GM12878 (cell line): ENCODE measurements at regions not wholly inside any gene's neighbourhood (a gene's known extent, or its start where the extent isn't known, plus 50 kb on each side); places are given as distances from the start of the nearest gene placed in this dataset.

ENCODE experiments used
- CEBPB ChIP-seq, 2 experiments: fragments of 150-350 bp in 1 of 2; IDR thresholded peaks; 2 replicates each; pipeline ENCODE4 v1.6.1; 2012 to 2014; ENCODE audit warnings: low read depth in 2 of 2, low read length in 2 of 2, borderline replicate concordance in 1 of 2, inconsistent platforms in 1 of 2
- CHD4 ChIP-seq: fragments of 200-600 bp; sonication (generic); IDR thresholded peaks from 2 replicates; pipeline ENCODE4 v1.6.1; 2016; ENCODE audit warnings: mild to moderate bottlenecking
- GABPA ChIP-seq: IDR thresholded peaks from 2 replicates; pipeline ENCODE4 v1.6.1; 2014; ENCODE audit warnings: antibody characterized with exemption, low read depth, mild to moderate bottlenecking, inconsistent platforms
- JUND ChIP-seq: IDR thresholded peaks from 2 replicates; pipeline ENCODE4 v1.6.1; 2012; ENCODE audit warnings: low read depth, mild to moderate bottlenecking, low read length, improper control_type of control experiment, moderate library complexity
- LARP7 ChIP-seq: fragments of 450-650 bp; IDR thresholded peaks from 2 replicates; pipeline ENCODE4 v1.6.1; 2017; ENCODE audit warnings: mild to moderate bottlenecking
- MYC ChIP-seq: IDR thresholded peaks from 2 replicates; pipeline ENCODE4 v1.6.1; 2011; ENCODE audit warnings: mild to moderate bottlenecking, low read length, moderate library complexity, inconsistent platforms; ENCODE audit not compliant: insufficient read depth, insufficient replicate concordance, insufficient read length, severe bottlenecking
- POLR2AphosphoS2 ChIP-seq: IDR thresholded peaks from 2 replicates; pipeline ENCODE4 v1.6.1; 2011; ENCODE audit warnings: low read depth, mild to moderate bottlenecking, low read length, improper control_type of control experiment, moderate library complexity
- TF ChIP-seq, protein P1 (sequence below): fragments of 450-650 bp; IDR thresholded peaks from 2 replicates; pipeline ENCODE4 v1.6.1; 2017; ENCODE audit warnings: mild to moderate bottlenecking, low read depth, inconsistent platforms; ENCODE audit not compliant: poor library complexity, severe bottlenecking
- TF ChIP-seq, protein P2 (sequence below): fragments of 450-650 bp; formaldehyde crosslinking; IDR thresholded peaks from 2 replicates; pipeline ENCODE4 v1.4.0; 2020; ENCODE audit warnings: mild to moderate bottlenecking, moderate library complexity

DNA sequence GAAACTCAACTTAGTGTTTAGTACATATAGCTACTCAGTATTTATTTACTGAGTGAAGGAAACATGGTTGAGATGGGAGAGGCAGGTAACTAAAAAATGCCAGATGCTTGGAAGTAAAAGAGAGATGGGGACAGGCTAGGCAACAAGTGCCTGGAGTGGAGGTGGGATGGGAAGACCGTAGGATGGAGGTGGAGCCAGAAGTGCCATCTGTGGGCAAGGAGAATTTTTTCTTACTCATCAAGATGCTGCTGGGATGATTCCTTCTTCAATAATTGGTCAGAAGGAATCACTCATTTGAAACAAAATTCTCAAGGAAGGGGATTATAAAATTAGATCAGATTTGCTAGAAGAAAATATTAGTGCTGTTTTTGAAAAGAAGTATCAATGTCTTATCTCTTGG lies 72.9 kb downstream of the IFI44 start (continued):
- TF ChIP-seq MYC (no peak), JUND (no peak), GABPA (no peak), CEBPB (IDR thresholded peaks at IDR 0.05; ENCODE audit: borderline replicate concordance in 1 of 2, low read depth in 2 of 2, low read length in 2 of 2) (no peak), CHD4 (no peak), LARP7 (no peak), POLR2AphosphoS2 (no peak)
- TF ChIP-seq, protein P1, sequence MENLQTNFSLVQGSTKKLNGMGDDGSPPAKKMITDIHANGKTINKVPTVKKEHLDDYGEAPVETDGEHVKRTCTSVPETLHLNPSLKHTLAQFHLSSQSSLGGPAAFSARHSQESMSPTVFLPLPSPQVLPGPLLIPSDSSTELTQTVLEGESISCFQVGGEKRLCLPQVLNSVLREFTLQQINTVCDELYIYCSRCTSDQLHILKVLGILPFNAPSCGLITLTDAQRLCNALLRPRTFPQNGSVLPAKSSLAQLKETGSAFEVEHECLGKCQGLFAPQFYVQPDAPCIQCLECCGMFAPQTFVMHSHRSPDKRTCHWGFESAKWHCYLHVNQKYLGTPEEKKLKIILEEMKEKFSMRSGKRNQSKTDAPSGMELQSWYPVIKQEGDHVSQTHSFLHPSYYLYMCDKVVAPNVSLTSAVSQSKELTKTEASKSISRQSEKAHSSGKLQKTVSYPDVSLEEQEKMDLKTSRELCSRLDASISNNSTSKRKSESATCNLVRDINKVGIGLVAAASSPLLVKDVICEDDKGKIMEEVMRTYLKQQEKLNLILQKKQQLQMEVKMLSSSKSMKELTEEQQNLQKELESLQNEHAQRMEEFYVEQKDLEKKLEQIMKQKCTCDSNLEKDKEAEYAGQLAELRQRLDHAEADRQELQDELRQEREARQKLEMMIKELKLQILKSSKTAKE: no peak
- TF ChIP-seq, protein P2, sequence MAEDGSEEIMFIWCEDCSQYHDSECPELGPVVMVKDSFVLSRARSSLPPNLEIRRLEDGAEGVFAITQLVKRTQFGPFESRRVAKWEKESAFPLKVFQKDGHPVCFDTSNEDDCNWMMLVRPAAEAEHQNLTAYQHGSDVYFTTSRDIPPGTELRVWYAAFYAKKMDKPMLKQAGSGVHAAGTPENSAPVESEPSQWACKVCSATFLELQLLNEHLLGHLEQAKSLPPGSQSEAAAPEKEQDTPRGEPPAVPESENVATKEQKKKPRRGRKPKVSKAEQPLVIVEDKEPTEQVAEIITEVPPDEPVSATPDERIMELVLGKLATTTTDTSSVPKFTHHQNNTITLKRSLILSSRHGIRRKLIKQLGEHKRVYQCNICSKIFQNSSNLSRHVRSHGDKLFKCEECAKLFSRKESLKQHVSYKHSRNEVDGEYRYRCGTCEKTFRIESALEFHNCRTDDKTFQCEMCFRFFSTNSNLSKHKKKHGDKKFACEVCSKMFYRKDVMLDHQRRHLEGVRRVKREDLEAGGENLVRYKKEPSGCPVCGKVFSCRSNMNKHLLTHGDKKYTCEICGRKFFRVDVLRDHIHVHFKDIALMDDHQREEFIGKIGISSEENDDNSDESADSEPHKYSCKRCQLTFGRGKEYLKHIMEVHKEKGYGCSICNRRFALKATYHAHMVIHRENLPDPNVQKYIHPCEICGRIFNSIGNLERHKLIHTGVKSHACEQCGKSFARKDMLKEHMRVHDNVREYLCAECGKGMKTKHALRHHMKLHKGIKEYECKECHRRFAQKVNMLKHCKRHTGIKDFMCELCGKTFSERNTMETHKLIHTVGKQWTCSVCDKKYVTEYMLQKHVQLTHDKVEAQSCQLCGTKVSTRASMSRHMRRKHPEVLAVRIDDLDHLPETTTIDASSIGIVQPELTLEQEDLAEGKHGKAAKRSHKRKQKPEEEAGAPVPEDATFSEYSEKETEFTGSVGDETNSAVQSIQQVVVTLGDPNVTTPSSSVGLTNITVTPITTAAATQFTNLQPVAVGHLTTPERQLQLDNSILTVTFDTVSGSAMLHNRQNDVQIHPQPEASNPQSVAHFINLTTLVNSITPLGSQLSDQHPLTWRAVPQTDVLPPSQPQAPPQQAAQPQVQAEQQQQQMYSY (CRISPR knock-in tag): no peak
